ENCODE measurements at regions not wholly inside any gene's neighbourhood (a gene's known extent, or its start where the extent isn't known, plus 50 kb on each side); places are given as distances from the start of the nearest gene placed in this dataset.

DNA sequence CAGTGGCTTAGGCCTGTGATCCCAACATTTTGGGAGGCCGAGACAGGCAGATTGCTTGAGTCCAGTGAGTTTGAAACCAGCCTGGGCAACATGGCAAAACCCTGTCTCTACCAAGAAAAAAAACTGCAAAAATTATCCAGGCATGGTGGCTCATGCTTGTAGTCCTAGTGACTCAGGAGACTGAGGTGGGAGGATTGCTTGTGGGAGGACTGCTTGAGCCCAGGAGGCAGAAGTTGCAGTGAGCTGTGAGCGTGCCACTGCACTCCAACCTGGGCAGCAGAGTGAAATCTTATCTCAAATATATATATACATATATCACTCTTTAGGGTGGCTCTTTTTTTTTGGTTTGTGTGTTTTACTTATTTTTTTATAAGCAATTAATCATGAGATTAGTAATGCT lies 83.7 kb upstream of the WDR72 start (continued):
- TF ChIP-seq FOXP4 (CRISPR knock-in tag; IDR thresholded peaks at IDR 0.05) (no peak), E2F1 (CRISPR knock-in tag; IDR thresholded peaks at IDR 0.05) (no peak), ZMAT4 (CRISPR knock-in tag; IDR thresholded peaks at IDR 0.05) (no peak), PRDM15 (CRISPR knock-in tag; IDR thresholded peaks at IDR 0.05) (no peak), HMGXB4 (CRISPR knock-in tag; IDR thresholded peaks at IDR 0.05) (no peak)

- no peak overlapping the region for H3K27ac Mint-ChIP-seq
- ATAC-seq (no peak), DNase-seq (ENCODE audit: low spot score) (no peak)
- ChIA-PET CTCF (interaction anchor here (1.4 kb wide), 1 partner anchor 30 kb away, joined by 4 read pairs; no protein-coding TSS in a partner anchor), POLR2A (no interaction called here)
- H3K27me3 Mint-ChIP-seq (ENCODE audit: low read depth), result no peaks in the 10 kb centered on the region
- H3K9me3 Mint-ChIP-seq, result no peaks in the 10 kb centered on the region
- H3K4me3 Mint-ChIP-seq, result no peak overlapping the region
- H3K4me1 Mint-ChIP-seq, result peaks cover 9% of the 10 kb centered on the region; the same call in 1 of the 2 replicates
- no peaks in the 10 kb centered on the region for H3K36me3 Mint-ChIP-seq
- no peak for TF ChIP-seq SP1 (CRISPR knock-in tag; conservative IDR thresholded peaks at IDR 0.05)
- TF ChIP-seq USF2 (CRISPR knock-in tag; IDR thresholded peaks at IDR 0.05), result no peak
- no peak for TF ChIP-seq GTF2I (CRISPR knock-in tag; conservative IDR thresholded peaks at IDR 0.05)
- TF ChIP-seq ZNF671 (CRISPR knock-in tag; IDR thresholded peaks at IDR 0.05), result no peak
- TF ChIP-seq NR1H2 (CRISPR knock-in tag; IDR thresholded peaks at IDR 0.05), result no peak
- no peak for TF ChIP-seq GABPB1 (CRISPR knock-in tag; IDR thresholded peaks at IDR 0.05)
- no peak for TF ChIP-seq ZNF396 (CRISPR knock-in tag; IDR thresholded peaks at IDR 0.05; ENCODE audit: borderline replicate concordance)
- no peak for TF ChIP-seq AR (CRISPR knock-in tag; IDR thresholded peaks at IDR 0.05)
- TF ChIP-seq E2F1 (CRISPR knock-in tag; IDR thresholded peaks at IDR 0.05), result no peak
- no peak for TF ChIP-seq ZNF532 (CRISPR knock-in tag; IDR thresholded peaks at IDR 0.05; ENCODE audit: borderline replicate concordance)
- no peak for TF ChIP-seq ZBTB21 (CRISPR knock-in tag; IDR thresholded peaks at IDR 0.05; ENCODE audit: borderline replicate concordance)
Measured at GRCh38 chr15:53841651-53842050, 82.2 kb upstream of the WDR72 start.

All from WTC11 (cell line).